GM21515 (cell line): ENCODE measurements at regions not wholly inside any gene's neighbourhood (a gene's known extent, or its start where the extent isn't known, plus 50 kb on each side); places are given as distances from the start of the nearest gene placed in this dataset.

Experiments used
- ATAC-seq: cut with Tn5 transposase; IDR thresholded peaks from one replicate; pipeline ENCODE4 v1.9.1; 2021; ENCODE audit not compliant: unreplicated experiment

DNA sequence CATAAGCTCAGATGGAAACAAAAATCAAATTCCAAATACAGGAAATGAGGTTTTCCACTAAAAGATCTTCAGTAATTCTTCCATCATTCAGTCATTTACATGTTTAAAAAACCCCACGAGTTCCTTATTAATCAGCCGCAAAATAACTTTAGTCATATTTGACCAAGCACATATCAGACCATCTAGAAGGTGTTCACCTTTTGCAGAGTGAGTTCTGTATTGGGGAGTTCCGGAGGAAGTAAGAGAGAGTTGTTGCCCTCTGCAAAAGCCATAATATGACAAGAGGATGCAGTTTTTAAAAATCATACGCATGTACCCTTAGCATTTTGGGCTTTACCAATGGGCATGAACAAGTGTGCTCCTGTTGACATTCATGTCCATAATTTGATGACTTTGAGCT is 61.6 kb downstream of the CCR1 start:
- ATAC-seq = no peak

DNA sequence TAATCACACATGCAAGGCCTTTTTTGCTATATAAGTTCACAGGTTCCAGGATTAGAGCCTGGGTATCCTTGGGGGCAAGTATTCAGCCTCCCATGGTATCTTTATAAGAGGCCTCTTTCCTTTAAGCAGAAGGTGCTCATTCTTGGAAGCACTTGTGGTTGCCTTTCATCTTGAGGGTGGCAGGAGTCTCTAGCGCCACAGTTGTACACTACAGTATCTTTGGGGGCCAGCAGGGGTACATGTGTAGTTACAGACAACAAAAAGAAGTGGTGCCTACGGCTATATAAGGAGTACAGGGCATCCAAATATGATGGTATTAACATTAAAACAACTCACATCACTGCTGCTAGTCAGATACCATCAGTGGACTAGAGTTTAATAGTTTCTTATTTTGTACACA is 62.1 kb downstream of the CCR1 start:
- no peak for ATAC-seq

DNA sequence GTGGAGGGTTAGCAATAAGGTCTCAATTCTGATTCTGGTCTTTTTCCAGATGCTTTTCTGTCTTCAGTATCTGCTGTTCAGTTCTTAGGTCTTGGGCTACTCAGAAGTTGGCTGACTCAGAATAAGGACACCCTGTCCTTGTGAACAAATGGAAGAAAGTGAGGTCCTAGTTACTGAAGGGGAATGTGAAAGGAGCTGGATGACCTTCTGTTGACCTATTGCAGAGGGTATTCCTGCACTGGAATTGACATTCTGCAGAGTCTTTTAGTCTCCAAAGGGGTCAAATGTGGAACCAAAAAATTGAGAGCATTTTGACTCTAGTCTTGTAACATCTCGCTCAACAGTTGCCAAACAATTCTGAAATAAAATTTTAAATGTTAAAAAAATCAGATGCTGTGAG is 63.0 kb downstream of the CCR1 start:
- ATAC-seq = no peak

DNA sequence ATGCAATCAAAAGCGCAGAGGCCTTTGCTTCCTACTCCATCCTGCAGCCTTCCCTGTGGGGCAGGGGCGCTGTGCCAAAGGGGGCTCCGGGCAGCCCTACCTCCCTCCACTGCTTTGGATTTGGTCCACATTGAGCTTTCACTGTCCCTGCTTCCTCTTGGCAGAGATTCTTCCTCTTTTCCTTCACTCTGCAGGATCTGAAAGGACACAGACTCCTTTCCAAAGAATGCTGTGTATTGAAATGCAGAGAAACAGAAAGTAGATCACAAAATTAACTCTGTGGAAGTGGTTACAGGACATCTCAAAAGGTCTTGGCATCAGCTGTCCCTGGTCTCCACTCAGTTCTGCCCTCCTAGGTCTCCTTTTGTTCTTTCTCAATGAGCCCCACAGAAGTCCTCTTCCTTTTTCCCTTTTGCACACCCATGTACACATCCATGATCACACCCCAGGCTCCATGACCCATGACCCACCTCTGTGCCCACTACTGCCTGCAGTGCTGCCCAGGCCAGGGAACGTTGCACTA is 64.1 kb downstream of the CCR1 start:
- ATAC-seq = no peak

DNA sequence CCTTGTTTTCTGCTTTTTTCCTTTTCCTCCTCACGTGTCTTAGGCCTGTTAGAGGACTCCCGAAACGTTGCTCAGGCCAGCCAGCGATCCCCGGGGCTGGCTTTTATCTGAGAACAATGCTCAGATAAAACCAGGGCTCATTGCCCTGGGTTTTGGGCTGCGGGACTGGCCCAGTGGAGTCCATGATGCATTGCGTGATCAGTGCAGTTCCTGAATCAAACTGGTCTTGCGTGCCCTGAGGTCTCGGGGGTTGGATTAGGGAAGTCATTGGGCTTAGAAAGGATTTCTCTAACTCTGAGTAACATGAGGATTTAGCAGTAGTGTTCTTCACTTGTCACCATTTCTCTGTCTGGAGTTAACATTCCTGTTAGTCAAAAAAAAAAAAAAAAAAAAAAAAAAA is 66.3 kb downstream of the CCR1 start:
- no peak for ATAC-seq

DNA sequence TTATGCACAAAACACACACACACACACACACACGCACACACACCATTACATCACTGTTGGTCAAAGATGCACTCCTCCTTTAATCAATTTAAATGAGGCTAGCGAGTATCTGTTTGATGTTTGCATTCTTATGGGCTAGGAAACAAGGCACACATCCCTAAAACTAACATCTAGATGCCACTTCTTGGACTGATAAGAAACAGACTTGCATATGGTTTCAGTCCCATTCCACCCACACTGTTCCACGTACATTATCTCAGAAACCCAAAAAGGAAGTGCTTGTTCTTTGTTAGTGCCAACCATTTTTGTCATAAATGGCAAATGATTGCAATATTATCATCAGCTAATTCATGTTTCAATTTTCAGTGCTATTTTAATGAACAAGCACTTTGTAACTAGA is 69.5 kb downstream of the CCR1 start:
- no peak for ATAC-seq

DNA sequence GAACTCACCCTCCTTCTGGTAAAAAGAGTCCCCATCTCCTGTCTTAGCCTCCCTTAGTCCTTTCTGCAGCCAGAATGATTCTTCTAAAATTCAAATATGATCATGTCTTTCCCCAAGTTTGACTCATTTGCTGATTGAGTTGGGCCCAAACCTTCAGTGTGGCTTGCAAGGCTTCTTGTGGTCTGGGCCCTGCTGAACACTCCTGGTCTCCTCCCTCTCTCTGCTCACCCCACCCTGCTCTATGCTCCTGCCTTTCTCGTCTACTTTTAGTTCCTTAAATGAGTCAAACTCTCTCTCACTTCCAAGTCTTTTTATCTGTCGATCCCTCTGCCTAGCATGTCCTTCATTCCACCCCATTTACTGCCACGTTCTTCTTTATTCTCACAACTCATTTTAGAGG is 72.6 kb downstream of the CCR1 start:
- no peak for ATAC-seq

DNA sequence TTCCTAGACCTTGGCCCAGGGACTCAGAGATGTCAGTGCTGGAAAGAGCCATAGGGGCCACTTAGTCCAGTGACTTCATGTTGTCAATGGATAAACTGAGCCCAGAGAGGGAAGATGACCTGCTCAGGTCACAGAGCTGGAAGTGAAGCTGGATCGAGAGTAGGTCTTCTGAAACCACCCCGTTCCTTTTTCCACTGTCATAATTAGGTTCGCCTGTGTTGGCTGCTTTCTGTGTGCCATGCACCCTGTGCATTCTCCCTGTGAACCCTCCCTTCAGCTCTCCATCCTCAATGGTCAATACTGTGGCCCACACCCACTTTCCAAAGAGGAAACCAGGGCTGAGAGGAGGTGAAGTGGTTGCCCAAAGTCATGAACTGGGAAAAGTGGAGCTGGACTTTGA is 74.8 kb downstream of the CCR1 start:
- no peak for ATAC-seq

DNA sequence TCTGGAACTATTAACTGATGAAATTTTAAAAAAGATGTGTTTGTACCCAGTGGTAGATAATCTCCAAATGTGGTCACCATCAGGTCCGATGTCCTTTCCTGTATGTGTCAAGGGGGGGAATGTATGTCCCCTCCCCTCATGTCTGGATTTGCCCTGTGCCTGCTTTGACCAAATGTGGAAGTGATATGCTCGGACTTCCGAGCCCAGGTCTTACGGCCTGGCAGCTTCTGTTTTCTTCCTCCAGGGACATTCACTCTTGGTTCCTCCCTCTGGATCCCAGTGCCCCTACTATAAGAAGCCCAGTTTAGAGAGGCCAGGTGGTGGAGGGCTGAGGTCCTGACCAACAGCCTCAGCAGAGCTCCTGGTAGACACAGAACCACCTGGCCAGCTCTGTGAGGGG is 75.5 kb downstream of the CCR1 start:
- no peak for ATAC-seq

DNA sequence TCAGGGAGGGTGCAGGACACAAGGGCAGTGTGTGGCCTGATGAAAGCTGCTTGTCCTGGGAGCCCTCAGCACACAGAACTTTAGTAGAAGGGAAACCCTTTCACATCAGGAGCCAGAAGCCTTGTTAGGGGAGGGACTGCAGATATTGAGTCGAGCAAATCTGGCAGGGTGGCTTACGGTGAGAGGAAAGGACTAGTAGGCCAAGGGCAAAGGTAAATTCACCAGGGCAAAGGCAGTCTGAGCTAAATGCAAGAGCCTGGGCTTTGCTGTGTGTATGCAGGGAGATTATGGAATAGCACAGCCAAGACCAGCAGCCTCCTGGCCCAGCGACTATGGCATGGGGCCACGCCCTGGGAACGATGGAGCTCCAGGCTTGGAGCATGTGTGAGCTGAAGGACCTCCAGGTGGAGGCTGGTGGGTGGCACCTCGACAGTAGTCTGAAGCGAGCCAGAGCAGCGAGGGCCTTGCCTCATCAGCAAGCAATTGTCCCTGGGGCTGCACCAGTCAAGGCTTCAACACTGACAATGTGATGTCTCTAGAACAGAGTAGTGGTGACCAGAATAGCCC is 76.1 kb downstream of the CCR1 start:
- no peak for ATAC-seq

DNA sequence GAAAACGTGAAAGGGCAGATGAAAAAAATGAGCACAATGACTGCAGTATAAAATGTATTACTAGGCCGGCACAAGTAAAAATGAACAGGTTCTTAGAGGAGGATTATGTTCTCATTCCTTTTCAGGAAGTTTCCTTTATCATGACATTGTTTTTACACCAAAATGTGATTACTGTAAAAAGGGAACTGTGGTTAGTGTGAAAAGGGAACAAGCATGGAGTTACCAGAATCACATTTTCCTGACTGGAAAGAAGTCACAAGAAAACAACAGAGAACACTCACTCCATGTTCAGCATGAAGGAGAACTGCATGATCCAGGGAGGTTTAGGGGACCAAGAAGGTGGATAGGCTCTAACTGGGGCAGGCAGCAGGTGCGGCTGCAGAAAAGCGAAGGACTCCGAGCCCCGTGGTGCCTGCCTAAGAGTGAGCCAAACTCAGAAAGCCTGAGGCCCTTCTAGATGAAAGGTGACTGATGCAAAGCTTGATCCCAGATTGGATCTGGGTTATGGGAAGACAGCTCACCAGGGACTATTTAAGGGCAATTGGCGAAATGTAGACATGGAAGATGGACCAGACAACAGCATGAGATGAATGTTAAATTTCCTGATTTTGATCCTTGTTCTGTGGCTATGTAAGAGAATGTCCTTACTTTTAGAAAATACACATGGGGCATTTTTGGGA is 77.3 kb downstream of the CCR1 start:
- no peak for ATAC-seq

DNA sequence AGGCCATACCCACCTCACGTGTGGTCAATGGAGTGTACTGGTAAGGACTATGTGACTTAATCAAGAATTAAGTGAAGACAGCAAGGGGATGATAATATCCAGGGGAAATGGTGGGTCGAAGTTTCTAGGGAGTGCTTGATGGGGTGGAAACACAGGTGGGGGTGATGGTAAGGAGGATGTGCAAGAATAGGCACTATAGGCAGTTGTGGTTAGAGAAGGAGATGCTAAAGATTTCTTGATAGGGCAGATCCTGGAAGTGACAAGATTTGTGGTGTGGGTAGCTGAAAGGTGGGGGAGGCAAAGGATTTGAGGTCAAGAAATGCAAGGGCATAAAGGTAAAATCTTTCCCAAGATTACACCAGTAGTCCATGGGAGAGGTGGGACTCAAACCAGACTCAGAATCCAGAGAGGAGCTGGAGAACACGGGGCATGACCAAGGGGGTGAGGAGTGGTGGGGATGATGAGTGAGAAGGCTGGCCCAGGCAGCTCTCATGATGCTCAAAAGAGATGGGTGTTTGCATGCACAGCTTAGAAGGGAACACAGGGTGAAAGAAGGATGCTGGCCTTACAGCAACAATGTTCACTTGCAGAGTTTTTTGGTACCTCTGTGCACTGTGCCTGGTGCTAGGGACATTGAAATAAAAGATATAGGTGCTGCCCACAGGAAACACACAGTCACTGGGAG is 78.4 kb downstream of the CCR1 start:
- ATAC-seq = no peak

DNA sequence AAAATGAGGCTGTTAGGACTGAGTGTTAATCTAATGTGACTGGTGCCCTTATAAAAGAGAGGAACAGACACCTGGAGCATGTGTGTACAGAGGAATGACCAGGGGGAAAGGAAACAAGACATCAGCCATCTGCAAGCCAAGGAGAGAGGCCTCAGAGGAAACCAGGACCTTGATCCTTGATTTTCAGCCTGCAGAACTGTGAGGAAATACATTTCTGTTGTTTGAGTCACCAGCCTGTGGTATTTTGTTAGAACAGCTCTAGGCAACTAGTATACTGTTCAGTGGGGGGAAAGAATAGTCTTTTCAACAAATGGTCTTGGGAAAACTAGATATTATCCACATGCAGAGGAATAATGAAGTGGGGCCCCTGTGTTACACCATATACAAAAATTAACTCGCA is 80.6 kb downstream of the CCR1 start:
- no peak for ATAC-seq

DNA sequence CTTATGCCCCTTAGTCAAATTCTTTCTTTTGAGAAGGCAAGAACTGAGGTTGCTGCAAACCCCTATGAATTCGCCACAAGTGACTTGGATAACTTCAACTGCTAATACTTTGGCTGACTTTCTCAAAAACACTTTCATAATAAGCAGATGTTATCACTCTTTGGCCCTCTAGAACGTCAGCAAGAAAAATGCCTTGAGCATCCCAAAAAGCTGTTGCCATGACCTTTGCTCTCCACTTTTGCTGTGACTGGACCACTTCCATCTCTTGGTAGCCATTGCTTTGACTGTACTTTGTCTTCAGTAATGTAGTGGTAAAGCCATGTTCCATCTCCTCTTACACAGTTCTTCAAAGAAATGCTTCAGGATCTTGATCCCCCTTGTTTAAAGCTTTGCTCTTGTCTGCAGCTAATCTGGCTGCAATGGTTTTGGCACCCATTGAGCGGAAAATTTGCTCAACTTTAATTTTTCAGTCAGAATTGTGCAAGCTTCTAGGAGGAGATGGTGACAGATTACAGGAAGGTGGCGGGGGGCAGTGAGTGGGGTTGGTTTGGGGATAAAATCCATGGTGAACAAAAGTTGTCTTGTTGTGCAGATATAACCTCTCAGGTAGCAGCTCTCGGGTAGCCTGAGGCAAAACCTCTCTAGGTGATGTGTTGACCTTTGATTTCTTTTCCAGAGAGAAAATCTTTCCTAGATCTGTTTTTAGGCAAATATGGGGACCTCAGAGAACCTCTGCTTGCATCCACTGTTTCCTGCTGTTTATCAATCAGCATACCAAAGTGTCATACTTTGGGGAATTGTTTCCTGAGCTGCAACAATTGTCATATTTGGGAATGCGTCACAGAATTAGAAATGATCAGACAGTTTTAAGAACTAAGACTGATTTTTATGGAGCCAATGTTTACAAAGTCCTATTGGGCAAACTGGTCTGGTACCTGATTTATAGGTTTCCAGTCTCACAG is 83.6 kb downstream of the CCR1 start:
- ATAC-seq = no peak

DNA sequence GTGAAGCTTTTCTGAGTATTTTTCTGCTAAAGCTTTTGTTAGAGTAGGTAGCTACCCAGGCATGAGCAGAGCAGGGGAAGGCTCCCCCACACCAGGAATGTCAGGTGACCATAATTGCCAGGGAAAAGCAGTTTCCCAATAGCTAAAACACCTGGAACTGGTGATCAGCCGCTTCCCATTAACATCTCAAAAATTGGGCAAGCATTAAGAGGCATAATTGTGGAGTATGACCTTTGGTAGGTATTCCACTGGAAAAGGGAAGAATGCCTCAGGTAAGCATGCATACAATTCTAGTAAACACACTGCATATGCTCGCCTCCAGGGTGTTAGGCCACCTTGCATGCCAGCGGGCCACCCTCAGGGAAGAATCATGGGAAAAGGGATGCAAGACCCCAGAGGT is 84.5 kb downstream of the CCR1 start:
- no peak for ATAC-seq

DNA sequence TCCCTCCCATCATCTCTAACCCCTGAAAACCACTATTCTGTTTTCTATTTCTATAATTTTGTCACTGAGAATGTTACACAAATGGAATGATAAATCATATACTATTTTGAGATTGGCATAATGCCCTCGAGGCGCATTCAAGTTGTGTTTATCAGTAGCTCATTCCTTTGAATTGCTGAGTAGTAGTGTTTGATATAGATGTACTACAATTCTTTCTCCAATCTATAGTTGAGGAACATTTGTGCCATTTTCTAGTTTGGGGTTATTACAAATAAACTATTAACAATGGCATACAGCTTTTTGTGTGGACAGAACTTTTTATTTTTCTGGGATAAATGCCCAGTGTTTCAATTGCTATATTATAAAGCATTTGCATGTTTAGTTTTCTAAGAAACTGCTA is 86.0 kb downstream of the CCR1 start:
- ATAC-seq = no peak

DNA sequence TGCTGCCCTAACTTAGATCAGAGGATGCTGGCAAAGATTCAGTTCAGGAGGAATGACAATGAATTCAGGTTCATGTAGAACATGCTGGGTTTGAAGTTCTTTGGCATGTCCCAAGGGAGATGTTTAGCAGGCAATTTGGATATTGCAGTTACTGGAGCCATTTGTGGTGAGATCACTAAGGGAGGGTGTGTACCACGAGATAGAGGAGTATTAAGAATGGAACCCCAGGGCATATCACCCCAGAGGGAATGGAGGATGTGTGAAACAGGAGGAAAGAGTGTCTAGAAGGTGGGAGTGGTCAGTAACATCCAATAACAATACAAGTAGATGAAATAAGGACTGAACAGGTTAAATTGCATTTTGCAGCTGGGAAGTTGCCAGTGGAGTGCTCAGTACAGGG is 87.1 kb downstream of the CCR1 start:
- no peak for ATAC-seq

DNA sequence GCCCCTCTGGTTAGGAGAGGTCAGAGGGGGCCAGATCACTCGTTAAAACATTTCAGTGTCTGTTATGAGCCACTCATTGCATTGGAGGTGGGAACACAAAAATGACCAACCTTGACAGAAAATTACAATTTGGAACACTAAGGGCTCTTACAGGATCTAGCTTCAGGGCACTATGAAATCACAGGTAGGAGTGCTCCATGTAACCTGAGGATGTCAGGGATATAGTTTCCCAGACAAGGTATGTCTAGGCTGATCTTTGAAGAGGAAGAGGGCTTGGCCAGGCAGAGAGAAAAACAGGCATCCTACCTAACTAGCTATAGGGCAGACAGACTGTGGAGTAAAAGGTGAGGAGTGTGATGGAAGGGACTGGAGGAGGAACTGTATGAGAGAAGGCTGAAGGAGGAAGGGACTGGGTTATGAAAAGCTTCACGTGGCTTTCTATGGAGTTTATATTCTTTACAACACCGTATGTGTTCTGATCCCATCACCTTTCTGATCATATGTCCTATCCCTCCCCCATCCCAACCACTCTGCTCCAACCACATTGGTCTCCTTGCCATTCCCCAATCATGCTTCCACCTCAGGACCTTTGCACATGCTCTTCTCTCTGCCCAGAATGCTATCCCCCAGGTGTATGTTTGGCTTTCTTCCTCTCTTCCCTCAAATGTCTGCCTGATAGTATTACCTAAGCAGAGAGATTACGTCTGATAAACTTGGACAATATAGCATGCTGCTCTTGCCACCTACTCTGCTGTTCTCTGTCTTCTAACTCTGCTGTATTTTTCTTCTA is 88.2 kb downstream of the CCR1 start:
- ATAC-seq = no peak

DNA sequence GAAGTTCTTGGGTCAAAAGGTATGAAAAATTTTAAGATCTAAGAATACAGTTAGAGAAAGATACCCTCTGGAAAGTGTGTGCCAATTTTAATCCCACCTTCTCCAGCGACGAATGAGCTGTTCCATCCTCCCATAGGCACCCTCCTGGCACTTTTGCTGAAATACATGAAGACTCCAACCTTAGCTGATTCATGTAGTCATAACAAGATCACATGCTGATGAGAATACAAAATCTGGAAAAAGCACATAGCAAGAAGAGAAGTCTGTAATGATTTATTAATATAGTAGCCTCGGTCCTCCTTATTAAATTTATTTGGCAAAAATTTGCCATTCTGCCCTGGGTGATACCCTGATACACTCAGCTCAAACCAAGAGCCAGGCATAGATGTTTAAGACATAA is 88.9 kb downstream of the CCR1 start:
- no peak for ATAC-seq

DNA sequence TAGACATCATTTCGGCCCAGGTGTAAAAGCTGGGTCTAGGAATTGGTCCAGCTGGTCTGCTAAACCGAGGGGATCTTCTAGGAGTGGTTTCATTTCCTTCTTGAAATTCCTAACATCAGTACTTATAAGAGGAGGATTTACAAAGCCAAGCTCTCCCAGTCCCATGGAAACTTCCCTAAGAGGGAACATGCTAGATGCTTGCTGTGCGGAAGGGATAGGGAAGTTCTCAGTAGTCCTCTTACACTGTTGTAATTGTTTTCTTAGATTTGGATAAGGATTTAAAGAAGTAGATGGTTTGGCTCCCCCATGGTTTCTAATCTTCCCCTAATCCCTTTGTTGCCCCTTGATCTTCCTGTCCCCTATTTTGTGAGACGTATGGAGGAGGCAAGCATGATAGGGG is 89.7 kb upstream of the XCR1 start:
- no peak for ATAC-seq
